ENCODE measurements at regions not wholly inside any gene's neighbourhood (a gene's known extent, or its start where the extent isn't known, plus 50 kb on each side); places are given as distances from the start of the nearest gene placed in this dataset.

DNA sequence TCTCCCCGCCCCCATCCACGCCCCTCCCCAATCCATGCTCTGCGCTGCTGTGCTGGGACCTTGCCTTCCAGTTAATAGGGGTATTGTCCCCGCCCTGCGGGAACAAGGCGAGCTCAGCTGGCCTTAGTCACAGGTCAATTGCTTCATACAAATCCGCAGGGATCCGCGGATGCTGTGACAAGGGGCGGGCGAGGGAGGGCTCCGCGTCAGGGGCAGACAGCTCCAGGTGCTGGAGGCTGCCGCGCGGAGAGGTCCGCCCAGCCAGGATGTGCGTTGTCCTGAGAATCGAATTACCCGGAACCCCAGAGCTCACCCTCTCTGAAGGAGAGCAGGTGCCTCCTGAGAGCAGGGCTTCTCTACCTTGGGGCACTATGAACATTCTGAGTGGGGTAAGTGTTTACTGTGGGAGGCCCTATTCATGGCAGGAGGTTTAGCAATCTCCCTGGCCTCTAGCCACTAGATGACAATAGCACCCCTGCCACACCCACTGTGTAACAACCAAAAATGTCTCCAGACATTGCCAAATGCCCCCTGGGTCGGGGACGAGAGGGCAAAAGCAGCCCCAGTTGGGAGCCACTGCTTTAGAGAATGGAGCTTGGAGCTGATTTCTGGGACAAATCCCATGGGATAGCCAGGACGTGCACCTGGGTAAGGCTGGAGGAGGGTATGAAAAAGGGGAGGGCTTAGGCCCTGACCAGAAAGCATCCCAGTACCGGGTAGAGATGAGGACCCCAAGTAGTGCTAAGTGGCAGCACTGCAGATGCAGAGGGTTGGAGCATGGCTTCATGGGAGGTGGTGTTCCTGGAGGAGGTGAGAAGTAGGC lies 138.2 kb downstream of the CYLD start:
- DNase-seq (ENCODE audit: low spot score): peak; percentile 9

DNA sequence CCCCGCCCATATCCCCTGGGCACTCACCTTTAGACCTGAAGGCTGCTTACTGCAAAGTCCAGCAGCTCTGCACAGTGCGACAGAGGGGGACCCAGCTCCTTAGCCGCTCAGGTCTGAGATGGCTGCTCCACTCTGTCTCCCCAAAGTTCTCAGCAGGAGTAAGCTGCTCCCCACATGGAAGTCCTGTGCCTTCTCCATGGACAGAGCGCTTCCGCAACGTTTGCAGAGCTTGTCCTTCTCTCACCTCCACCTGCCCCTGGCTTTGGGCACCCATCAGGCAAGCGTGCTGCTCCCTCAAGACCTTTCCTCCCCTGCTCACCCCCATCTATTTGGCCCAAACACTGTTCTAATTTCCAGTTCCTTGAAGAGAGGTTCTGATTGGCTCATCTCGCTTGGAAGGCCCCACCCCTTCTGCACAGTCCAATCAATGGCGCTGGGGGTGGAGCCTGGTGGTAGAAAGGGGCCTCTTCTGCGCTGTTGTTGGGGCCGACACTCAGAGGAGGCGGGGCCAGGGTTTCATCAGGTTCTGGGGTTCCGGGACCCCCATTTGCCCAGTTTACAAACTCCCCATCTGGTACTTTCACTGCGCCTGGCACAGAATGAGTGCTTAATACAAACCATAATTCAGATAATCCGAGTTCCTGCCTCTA lies 137.2 kb downstream of the CYLD start:
- peak; percentile 5 for DNase-seq (ENCODE audit: low spot score)

DNA sequence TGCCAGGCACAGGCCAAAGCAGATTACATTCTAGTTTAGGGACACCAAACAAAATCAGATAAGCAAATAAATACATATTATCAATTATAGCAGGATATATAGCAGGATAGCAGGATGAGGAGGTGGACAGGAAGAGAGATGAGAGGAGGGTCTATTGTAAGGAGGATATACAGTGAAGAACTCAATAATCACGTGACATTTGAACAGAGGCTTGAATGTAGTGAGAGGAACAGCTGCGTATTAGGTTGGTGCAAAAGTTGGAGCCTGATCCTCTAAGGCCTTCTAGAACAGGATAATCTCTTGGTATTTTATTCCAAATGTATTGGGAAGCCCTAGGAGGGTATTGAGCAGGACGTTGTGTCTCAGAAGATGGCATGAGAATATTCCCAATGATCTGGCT lies 136.7 kb downstream of the CYLD start:
- no peak for DNase-seq (ENCODE audit: low spot score)

DNA sequence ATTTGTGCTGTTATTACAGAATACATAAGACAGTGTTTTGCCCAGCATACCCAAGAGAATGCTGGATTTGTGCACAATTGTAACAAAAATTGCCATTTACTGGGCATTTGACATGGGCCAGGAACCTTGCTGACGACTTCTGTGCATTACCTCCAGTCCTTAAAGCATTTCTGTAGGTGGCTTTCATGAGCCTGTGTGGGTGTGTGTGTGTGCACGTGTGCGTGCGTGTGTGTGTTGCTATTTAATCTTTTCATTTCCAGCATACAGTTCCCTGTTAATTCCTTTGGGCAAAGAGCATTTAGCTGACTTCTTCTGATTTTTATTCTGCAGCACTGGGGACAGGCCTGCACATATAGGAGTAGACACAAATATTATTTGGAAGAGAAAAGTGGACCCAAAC lies 134.4 kb downstream of the CYLD start:
- peak; percentile 0 for DNase-seq (ENCODE audit: low spot score)

DNA sequence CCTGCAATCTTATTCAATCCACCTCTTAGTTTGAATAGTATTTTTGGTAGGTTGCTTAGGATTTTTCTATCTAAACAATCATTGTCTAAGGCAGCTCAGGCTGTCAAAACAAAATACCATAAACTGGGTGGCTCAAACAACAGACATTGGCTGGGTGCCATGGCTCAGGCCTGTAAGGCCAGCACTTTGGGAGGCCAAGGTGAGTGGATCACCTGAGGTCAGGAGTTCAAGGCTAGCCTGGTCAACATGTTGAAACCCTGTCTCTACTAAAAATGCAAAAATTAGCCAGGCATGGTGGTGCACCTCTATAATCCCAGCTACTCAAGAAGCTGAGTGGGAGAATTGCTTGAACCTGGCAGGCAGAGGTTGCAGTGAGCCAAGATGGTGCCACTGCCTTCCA lies 126.7 kb downstream of the CYLD start:
- DNase-seq (ENCODE audit: low spot score): peak; percentile 2

DNA sequence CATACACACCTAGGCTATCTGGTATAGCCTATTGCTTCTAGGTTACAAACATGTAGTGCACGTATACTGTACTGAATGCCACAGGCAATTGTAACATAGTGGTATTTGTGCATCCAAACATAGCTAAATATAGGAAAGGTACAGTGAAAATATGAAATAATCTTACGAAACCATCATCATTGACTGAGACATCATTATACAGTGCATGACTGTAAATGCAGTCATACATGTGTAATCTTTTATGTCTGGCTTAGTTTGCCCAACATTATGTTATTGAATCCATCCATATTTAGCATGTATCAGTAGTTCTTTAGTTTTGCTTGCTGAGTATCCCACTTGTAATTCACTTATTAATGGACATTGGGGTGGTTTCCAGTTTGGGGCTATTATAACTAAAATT lies 124.9 kb downstream of the CYLD start:
- no peak for DNase-seq (ENCODE audit: low spot score)

DNA sequence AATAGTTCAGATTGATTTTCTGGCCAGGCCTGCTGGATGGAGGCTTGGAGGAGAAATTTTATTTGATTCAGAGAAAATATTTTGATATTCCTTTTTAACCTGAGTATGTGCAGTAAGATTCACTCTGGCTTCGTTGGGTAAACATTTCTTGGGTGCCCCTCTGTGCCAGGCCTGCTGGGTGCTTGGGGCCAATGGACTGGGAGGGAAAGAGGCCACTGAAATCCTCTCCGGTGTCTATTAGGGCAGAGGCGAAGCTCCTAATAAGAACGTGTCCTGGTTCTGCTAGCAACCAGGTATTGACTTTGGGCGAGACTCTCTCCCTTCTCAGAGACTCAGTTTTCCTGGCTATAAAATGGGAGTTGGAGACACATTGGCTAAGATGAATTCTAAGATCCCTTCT lies 122.5 kb downstream of the CYLD start:
- peak; percentile 0 for DNase-seq (ENCODE audit: low spot score)

DNA sequence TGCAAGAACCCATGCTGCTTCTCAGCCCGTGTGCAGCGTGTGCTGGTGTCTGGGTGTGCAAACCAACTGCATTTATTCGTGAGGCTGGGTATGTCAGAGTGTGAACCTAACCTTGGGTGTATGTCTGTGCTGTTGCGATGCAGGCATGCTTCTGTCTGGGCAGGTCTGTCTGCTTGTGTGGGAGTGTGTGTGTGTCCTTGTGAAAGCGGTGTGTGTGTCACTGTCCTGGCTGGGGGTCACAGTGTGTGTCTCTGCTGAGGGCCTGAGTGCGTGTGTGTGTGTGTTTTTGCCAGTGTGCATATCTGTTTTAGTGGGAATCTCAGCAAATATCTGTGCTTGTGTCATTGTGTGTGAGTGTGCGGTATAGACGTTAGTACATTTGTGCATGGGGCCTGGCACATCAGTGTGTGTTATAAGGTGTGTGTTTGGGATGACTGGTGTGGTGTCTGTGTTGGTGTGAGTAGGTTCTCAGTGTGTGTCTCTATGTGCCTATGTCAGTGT lies 121.8 kb downstream of the CYLD start:
- peak; percentile 4 for DNase-seq (ENCODE audit: low spot score)

DNA sequence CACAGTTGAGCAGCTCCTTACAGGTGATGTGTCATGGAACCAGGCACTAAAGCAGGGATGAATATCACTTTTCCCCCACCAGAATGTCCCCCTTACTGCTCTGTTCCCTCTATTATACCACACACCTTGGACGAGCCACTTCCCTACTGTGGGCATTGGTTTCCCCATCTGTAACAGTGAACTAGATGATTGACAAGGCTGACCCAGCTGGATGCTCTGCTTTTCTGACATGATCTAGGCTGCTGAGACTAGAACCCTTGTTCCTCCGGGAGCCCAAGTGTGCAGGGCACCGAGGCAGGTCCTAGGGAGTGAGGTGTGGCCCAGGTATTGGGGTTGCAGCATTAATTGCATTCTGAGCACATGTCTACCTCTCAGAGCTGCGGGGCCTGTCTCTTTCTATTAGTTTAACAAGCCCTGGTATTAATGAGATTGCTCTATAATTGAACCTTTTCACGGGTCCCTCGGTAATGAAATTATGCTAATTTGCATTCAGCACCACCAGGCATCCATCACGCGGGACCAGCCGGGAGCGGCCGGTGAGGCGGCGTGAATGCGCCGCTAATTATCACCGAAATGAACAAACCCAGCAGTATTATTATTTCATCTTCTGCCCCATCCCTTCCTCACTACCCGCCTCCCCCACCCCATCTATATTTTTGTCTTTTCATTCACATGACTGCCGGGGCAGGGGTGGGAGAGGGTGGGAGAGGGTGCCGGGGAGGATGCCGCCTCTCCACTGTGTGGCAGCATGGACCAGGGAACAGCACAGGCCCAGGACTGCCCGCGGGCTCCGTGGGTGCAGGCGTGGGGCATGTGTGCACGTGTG lies 121.1 kb downstream of the CYLD start:
- DNase-seq (ENCODE audit: low spot score): peak; percentile 7

DNA sequence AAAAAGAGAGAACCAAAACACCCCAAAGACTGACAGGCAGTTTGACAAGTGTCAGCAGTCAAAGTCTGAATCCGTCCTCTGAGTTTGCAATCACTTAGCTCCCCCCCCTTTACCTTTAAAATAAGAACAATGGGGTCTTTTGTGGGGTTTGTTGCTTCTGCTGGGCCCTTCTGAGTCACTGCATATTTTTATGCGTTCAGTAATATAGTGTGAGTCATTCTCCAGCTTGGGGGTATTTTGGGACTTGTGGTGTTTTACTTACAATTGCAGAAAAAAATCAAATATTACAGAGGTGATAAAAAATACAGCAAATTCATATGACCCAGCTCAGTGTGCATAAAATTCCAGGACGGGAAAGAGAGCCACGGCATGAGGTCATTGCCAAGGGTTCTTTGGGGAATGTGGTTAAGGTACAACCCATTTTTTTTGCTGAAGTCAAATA lies 120.1 kb downstream of the CYLD start:
- DNase-seq (ENCODE audit: low spot score): no peak

DNA sequence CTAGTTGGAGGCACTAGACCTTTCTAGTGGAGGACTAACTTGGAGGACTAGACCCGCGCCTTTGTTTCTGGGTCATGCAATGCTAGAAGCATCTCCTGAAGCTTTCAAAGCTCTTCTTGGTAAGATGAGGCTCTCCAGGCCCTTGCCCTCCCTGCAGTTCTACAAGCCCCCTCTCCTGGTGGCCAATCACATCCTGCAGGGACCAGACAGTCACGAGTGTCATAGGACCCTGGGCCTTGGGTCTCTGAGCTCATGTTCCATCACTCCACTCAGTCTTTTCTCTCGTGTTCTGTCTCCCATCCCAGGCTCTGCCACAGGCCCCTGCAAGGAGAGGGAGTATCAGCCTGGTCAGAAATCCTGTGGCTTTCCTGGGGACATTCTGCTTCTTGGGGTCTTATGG lies 119.6 kb downstream of the CYLD start:
- DNase-seq (ENCODE audit: low spot score): peak; percentile 1

DNA sequence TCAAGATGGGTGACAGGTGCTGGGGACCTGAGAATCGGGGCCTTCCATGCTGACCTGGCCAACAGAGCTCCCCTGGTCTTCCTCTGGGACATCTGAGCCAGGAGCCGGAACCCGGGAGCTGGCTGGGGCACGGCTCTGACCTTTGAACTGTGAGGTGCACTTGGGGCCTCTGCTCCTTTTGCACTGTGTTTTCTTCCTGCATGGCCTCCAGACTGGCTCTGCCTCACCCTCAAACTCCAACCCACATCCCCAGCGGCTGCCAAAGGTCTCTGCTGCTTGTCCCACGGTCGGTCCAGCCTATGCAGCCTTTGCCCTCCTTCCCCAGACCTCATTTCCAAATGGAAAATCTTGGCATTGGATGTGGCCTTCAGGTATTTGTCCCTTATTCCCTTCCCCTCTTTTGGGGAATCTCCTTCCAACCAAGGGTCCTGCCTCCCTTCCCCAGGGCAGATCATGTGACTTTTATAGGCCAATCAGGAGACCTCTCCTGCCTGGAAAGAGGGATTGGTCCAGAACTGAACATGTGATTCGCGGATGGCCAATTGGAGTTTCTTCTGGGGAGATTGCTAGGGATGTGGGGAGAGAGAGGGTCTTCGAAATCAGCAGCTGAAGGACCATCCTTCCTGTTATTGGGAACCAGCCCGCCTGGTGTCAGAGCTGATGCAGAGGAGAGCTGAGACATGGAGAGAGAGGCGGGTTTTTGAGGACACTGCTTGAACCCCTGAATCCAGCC lies 117.9 kb downstream of the CYLD start:
- peak; percentile 9 for DNase-seq (ENCODE audit: low spot score)

DNA sequence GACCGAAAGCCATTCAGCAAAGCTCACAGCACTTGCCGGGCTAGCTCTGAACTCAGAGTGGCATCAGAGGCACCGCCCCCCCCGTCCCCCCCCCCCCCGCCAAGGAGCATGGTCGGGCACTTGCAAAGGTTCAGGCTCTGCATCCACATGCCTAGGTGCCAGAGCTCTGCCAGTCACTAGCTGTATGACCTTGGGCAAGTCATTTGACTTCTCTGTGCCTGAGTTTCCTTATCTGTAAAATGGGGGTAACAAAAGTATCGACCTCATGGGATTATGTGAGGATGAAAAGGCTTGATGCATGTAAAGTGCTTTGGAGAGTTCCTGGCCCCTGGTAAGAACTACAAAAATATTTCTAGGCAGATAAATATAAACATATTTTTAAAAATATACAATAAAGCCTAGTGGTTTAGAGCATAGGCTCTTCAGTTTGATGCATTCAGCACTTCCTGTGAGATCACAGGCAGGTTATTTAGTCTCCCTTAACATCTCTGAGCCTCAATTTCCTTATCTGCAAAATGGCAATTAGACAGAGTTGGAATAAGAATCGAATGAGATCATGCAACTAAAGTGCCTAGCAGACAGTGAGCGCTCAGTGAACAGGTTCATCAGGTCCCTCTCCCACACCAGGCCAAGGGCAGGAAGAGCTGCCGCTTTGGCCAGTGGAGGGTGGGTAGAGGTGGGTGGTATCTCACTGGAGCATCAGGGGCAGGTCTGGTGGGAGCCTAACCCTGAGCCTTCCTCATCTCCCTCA lies 117.2 kb downstream of the CYLD start:
- peak; percentile 1 for DNase-seq (ENCODE audit: low spot score)

DNA sequence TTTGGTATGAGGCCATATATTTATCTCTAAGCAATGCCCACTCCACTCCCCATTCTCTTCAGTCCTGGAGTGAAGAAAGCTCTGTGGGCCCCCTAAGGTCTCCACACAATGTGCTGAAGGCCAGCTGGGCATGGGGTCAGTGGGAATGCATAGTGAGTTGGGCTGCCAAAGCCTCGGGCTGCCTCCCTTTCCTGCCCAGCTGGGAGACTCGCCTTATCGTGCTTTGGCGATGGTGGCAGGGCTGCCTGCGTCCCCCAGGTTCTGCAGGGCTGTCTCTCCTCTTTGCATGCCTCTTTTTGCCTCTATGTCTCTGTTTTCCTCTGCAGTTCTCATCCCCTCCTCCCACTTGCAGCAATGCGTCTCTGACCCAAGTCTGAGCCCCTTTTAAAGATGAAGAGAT lies 116.5 kb downstream of the CYLD start:
- DNase-seq (ENCODE audit: low spot score): peak; percentile 1

DNA sequence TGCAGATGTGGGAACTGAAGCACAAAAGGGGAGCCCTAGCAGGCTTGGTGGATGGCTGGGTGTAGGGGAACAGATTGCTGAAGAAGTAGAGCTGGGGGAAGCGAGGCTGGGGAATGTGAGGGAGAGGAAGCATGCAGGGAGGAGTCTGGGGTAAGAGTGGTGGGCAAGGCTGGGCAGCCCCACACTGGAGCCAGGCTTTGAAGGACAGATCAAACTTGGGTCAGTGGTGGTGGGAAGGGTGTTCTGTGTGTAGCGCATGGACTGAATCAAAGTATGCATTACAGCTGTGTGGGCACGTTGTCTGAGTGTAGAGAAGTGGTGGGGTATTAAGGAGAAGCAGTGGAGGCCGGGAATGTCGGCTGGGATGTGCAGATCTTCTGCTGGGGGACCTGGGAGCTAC lies 116.0 kb downstream of the CYLD start:
- DNase-seq (ENCODE audit: low spot score): peak; percentile 8

DNA sequence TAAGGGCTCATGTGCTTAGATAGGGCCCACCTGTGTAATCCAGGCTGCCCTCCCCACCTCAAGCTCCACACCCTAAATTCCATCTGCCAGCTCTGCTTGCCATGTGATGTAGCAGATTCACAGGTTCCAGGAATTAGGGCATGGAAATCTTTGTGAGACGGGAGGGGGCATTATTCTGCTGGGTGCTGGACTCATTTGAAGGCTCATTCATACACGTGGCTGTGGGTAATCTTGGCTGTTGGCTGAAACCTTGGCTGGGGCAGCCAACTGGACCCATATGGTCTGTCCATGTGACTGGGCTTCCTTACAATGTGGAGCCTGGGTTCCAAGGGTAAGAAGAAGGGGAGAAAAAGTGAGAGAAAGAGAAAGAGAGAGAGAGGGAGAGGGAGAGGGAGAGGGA lies 115.1 kb downstream of the CYLD start:
- DNase-seq (ENCODE audit: low spot score): peak; percentile 2

DNA sequence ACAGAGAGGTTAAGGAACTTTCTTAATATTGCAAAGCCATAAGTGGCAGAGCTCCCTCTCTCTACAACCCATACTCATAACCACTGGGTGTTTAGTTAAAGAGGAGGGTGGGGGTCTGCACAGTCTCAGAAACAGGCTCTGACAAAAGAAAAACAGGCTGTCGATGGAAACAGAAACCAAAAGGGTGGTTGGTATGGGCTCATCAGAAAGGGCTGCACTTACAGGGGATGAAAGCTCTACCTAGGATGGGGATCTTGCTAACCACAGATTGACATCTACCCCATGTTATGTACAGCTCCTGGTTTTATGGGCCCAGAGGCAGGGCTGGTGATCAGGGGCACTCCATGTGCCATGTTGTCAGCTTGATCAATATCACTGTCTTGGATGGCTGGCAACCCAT lies 111.4 kb downstream of the CYLD start:
- no peak for DNase-seq (ENCODE audit: low spot score)

All from mucosa of gallbladder (tissue), 1 donor.